ENCODE measurements at regions not wholly inside any gene's neighbourhood (a gene's known extent, or its start where the extent isn't known, plus 50 kb on each side); places are given as distances from the start of the nearest gene placed in this dataset.

- no peak for TF ChIP-seq JUNB (IDR thresholded peaks at IDR 0.05)
- TF ChIP-seq SREBF2 (IDR thresholded peaks at IDR 0.05), result no peak
- TF ChIP-seq GATA3 (IDR thresholded peaks at IDR 0.05; ENCODE audit: borderline replicate concordance), result no peak
- no peak for TF ChIP-seq JUN (IDR thresholded peaks at IDR 0.05)
- TF ChIP-seq RAD21 (conservative IDR thresholded peaks at IDR 0.05 in 1 of 2, IDR thresholded peaks at IDR 0.05 in 1 of 2), result no peak
- no peak for TF ChIP-seq HOXB5 (CRISPR knock-in tag; IDR thresholded peaks at IDR 0.05)
- no peak for TF ChIP-seq RNF2 (IDR thresholded peaks at IDR 0.05; ENCODE audit: borderline replicate concordance, low read depth)
- no peak for TF ChIP-seq RFX5 (IDR thresholded peaks at IDR 0.05)
- no peak for TF ChIP-seq EHMT2 (IDR thresholded peaks at IDR 0.05; ENCODE audit: low read depth)
- no peak for TF ChIP-seq PHF8 (IDR thresholded peaks at IDR 0.05; ENCODE audit: borderline replicate concordance, low read depth)
- TF ChIP-seq BHLHE40 (IDR thresholded peaks at IDR 0.05; ENCODE audit: low read depth, low read length), result no peak
- no peak for TF ChIP-seq EHF (CRISPR knock-in tag; IDR thresholded peaks at IDR 0.05)
- TF ChIP-seq HDAC2 (IDR thresholded peaks at IDR 0.05), result no peak
- TF ChIP-seq MYC (IDR thresholded peaks at IDR 0.05; ENCODE audit: borderline replicate concordance, low read length), result no peak
- no peak for TF ChIP-seq KDM5A (IDR thresholded peaks at IDR 0.05)
- TF ChIP-seq NPAS2 (CRISPR knock-in tag; IDR thresholded peaks at IDR 0.05; ENCODE audit: borderline replicate concordance), result no peak
- no peak for TF ChIP-seq ELK1 (IDR thresholded peaks at IDR 0.05; ENCODE audit: low read depth, low read length)
- TF ChIP-seq, protein P1, sequence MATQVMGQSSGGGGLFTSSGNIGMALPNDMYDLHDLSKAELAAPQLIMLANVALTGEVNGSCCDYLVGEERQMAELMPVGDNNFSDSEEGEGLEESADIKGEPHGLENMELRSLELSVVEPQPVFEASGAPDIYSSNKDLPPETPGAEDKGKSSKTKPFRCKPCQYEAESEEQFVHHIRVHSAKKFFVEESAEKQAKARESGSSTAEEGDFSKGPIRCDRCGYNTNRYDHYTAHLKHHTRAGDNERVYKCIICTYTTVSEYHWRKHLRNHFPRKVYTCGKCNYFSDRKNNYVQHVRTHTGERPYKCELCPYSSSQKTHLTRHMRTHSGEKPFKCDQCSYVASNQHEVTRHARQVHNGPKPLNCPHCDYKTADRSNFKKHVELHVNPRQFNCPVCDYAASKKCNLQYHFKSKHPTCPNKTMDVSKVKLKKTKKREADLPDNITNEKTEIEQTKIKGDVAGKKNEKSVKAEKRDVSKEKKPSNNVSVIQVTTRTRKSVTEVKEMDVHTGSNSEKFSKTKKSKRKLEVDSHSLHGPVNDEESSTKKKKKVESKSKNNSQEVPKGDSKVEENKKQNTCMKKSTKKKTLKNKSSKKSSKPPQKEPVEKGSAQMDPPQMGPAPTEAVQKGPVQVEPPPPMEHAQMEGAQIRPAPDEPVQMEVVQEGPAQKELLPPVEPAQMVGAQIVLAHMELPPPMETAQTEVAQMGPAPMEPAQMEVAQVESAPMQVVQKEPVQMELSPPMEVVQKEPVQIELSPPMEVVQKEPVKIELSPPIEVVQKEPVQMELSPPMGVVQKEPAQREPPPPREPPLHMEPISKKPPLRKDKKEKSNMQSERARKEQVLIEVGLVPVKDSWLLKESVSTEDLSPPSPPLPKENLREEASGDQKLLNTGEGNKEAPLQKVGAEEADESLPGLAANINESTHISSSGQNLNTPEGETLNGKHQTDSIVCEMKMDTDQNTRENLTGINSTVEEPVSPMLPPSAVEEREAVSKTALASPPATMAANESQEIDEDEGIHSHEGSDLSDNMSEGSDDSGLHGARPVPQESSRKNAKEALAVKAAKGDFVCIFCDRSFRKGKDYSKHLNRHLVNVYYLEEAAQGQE (IDR thresholded peaks at IDR 0.05), result no peak
- TF ChIP-seq, protein P2, sequence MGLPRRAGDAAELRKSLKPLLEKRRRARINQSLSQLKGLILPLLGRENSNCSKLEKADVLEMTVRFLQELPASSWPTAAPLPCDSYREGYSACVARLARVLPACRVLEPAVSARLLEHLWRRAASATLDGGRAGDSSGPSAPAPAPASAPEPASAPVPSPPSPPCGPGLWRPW (IDR thresholded peaks at IDR 0.05), result no peak
- no peak for TF ChIP-seq PBX3 (IDR thresholded peaks at IDR 0.05)
- no peak for DNase-seq (ENCODE audit: low read depth in 1 of 2, low spot score in 1 of 2)
- CTCF ChIA-PET, result no interaction called here
- H3K9me3 ChIP-seq, result no peaks in the 10 kb centered on the region
- POLR2A ChIA-PET, result no interaction called here
- no peak overlapping the region for H3K4me2 ChIP-seq
- WGBS (ENCODE audit: missing lambda C conversion rate), result 62% methylated on average over 4 of the region's 4 CpGs
- no peak for ATAC-seq
- no peak for FAIRE-seq
- no peak overlapping the region for H3K4me3 ChIP-seq
- no peak overlapping the region for H3K27ac ChIP-seq
- H3K4me1 ChIP-seq, result no peaks in the 10 kb centered on the region
Observed at GRCh38 chr4:160193787-160194186, 1090.9 kb downstream of the RAPGEF2 start.

DNA sequence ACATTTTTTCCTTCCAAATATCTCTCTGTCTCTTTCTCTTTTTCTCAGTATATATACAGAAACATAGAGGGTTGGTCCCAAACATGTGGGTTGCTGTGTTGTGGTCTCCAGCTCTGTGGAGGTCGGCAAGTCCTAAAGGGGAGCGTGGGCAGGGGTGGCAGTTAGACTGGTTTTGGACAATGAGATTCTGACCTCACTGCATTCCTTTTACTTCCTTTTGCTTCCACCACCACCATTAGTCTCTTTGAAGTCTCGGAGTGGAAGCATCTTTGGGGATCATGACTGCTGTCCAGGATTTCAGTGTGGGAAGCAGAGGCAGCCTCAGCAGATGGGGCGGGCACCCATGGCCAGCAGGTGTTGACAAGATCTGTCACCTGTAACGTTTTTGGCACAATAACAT lies 1091.8 kb downstream of the RAPGEF2 start:
- FAIRE-seq (no peak), ATAC-seq (no peak), DNase-seq (ENCODE audit: low read depth in 1 of 2, low spot score in 1 of 2) (no peak)
- CTCF ChIA-PET, result no interaction called here
- 62% methylated on average over 5 of the region's 5 CpGs for WGBS (ENCODE audit: missing lambda C conversion rate)
- no peak for TF ChIP-seq POLR2A (IDR thresholded peaks at IDR 0.05; ENCODE audit: low read length)
- TF ChIP-seq, protein P3, sequence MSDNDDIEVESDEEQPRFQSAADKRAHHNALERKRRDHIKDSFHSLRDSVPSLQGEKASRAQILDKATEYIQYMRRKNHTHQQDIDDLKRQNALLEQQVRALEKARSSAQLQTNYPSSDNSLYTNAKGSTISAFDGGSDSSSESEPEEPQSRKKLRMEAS (IDR thresholded peaks at IDR 0.05), result no peak
- TF ChIP-seq JUN (IDR thresholded peaks at IDR 0.05), result no peak
- no peak for TF ChIP-seq EHMT2 (IDR thresholded peaks at IDR 0.05; ENCODE audit: low read depth)
- TF ChIP-seq TFCP2L1 (CRISPR knock-in tag; IDR thresholded peaks at IDR 0.05), result no peak
- POLR2A ChIA-PET, result no interaction called here
- Histone ChIP-seq H3K27ac (no peak overlapping the region), H3K4me3 (no peak overlapping the region), H3K4me2 (no peak overlapping the region), H3K9me3 (0 out of 3 replicates have a peak, but pooled peaks cover under 1% of the 10 kb centered on the region), H3K4me1 (no peaks in the 10 kb centered on the region)
